ENCODE measurements at regions not wholly inside any gene's neighbourhood (a gene's known extent, or its start where the extent isn't known, plus 50 kb on each side); places are given as distances from the start of the nearest gene placed in this dataset.

GRCh38 chrX:10028283-10029104 is 61.3 kb downstream of the CLDN34 start:
- DNase-seq (no peak), ATAC-seq (ENCODE audit: low read depth) (no peak)
- H3K4me3 Mint-ChIP-seq = no peak overlapping the region
- CTCF ChIA-PET = no interaction called here
- no peak overlapping the region for H3K27ac Mint-ChIP-seq
- no peaks in the 10 kb centered on the region for H3K27me3 Mint-ChIP-seq
- peaks cover 7% of the 10 kb centered on the region for H3K36me3 Mint-ChIP-seq (ENCODE audit: low read depth)
- intact Hi-C loops (cut with micrococcal nuclease) = no loop called here
- H3K9me3 Mint-ChIP-seq = no peaks in the 10 kb centered on the region
- H3K4me1 Mint-ChIP-seq = peaks cover 34% of the 10 kb centered on the region
- TF ChIP-seq CTCF (IDR thresholded peaks at IDR 0.05) = no peak
- POLR2A ChIA-PET = no interaction called here

- no peak for TF ChIP-seq CTCF (IDR thresholded peaks at IDR 0.05)
- Mint-ChIP-seq H3K4me1 (peaks cover 39% of the 10 kb centered on the region), H3K27ac (no peak overlapping the region), H3K9me3 (no peaks in the 10 kb centered on the region), H3K27me3 (no peaks in the 10 kb centered on the region), H3K36me3 (ENCODE audit: low read depth) (peaks cover 7% of the 10 kb centered on the region), H3K4me3 (no peak overlapping the region)
- ATAC-seq (ENCODE audit: low read depth) (no peak), DNase-seq (no peak)
- intact Hi-C loops (cut with micrococcal nuclease) = loop anchor here (2.0 kb wide), 1 partner anchor 18 kb away; no protein-coding TSS in a partner anchor
- ChIA-PET POLR2A (interaction anchor here (0.7 to 1.6 kb wide), 4 partner anchors 13 to 27 kb away, joined by 3 to 4 read pairs (median 4); no protein-coding TSS in a partner anchor), CTCF (no interaction called here)
These were observed 63.4 kb downstream of the CLDN34 start for GRCh38 chrX:10030570-10030969.

GRCh38 chrX:10031746-10032145 is 64.6 kb downstream of the CLDN34 start:
- POLR2A ChIA-PET = interaction anchor here (0.8 to 1.6 kb wide), 4 partner anchors 14 to 87 kb away, joined by 3 to 6 read pairs (median 4); no protein-coding TSS in a partner anchor
- CTCF ChIA-PET = no interaction called here
- peak overlapping the region; percentile 38 for H3K4me3 Mint-ChIP-seq
- no peaks in the 10 kb centered on the region for H3K27me3 Mint-ChIP-seq
- DNase-seq (no peak), ATAC-seq (ENCODE audit: low read depth) (peak; percentile 58)
- H3K36me3 Mint-ChIP-seq (ENCODE audit: low read depth) = peaks cover 4% of the 10 kb centered on the region
- TF ChIP-seq CTCF (IDR thresholded peaks at IDR 0.05) = no peak
- peaks cover 30% of the 10 kb centered on the region for H3K4me1 Mint-ChIP-seq
- peak overlapping the region; percentile 83 for H3K27ac Mint-ChIP-seq
- intact Hi-C loops (cut with micrococcal nuclease) = loop anchor here (2.0 kb wide), 1 partner anchor 17 kb away; no protein-coding TSS in a partner anchor
- no peaks in the 10 kb centered on the region for H3K9me3 Mint-ChIP-seq

- DNase-seq (no peak), ATAC-seq (ENCODE audit: low read depth) (no peak)
- intact Hi-C loops (cut with micrococcal nuclease) = no loop called here
- Mint-ChIP-seq H3K9me3 (no peaks in the 10 kb centered on the region), H3K4me3 (peak overlapping the region; percentile 38), H3K4me1 (peaks cover 30% of the 10 kb centered on the region), H3K27me3 (no peaks in the 10 kb centered on the region), H3K27ac (peak overlapping the region; percentile 83), H3K36me3 (ENCODE audit: low read depth) (peaks cover 4% of the 10 kb centered on the region)
- POLR2A ChIA-PET = interaction anchor here (1.0 to 1.6 kb wide), 2 partner anchors 29 to 79 kb away, joined by 4 to 6 read pairs; no protein-coding TSS in a partner anchor
- TF ChIP-seq CTCF (IDR thresholded peaks at IDR 0.05) = no peak
- CTCF ChIA-PET = interaction anchor here (1.0 kb wide), 1 partner anchor 87 kb away, joined by 4 read pairs; no protein-coding TSS in a partner anchor
These were observed 65.0 kb downstream of the CLDN34 start for GRCh38 chrX:10032147-10032546.

- no peak for ATAC-seq (ENCODE audit: low read depth)
- Mint-ChIP-seq H3K4me1 (peaks cover 27% of the 10 kb centered on the region), H3K4me3 (no peak overlapping the region), H3K27me3 (no peaks in the 10 kb centered on the region), H3K27ac (no peak overlapping the region), H3K36me3 (ENCODE audit: low read depth) (peaks cover 2% of the 10 kb centered on the region), H3K9me3 (no peaks in the 10 kb centered on the region)
- no peak for DNase-seq
- no peak for TF ChIP-seq CTCF (IDR thresholded peaks at IDR 0.05)
- intact Hi-C loops (cut with micrococcal nuclease) = no loop called here
- ChIA-PET CTCF (no interaction called here), POLR2A (interaction anchor here (0.7 kb wide), 1 partner anchor 78 kb away, joined by 4 read pairs; no protein-coding TSS in a partner anchor)
These were observed 66.3 kb downstream of the CLDN34 start for GRCh38 chrX:10033375-10034007.

Data from activated B cell treated with CpG ODN at 0.5 μM for 24 hours (primary cell).